Endodermal cell (in vitro differentiated cells): ENCODE measurements at regions not wholly inside any gene's neighbourhood (a gene's known extent, or its start where the extent isn't known, plus 50 kb on each side); places are given as distances from the start of the nearest gene placed in this dataset.

Experiments used
- DNase-seq: peaks from one replicate; pipeline ENCODE4 v3.0.0-alpha.2; 2017
- H3K27ac ChIP-seq: 2 replicates; pipeline ENCODE4 v1.5.1; 2013; ENCODE audit warnings: mild to moderate bottlenecking, low read depth, low read length, moderate library complexity
- H3K27me3 ChIP-seq: 2 replicates; pipeline ENCODE4 v1.6.1; 2013; ENCODE audit warnings: mild to moderate bottlenecking, low read length, moderate library complexity; ENCODE audit not compliant: insufficient read depth, control insufficient read depth, poor library complexity, severe bottlenecking
- H3K36me3 ChIP-seq: 2 replicates; pipeline ENCODE4 v1.7.0; 2013; ENCODE audit warnings: mild to moderate bottlenecking, low read length, moderate library complexity; ENCODE audit not compliant: control insufficient read depth, insufficient read depth
- H3K4me1 ChIP-seq: one replicate; pipeline ENCODE4 v1.7.0; 2013; ENCODE audit warnings: low read length; ENCODE audit not compliant: control insufficient read depth, insufficient read depth
- H3K4me3 ChIP-seq: 2 replicates; pipeline ENCODE4 v1.5.1; 2013; ENCODE audit warnings: mild to moderate bottlenecking, low read length, moderate library complexity
- H3K9ac ChIP-seq: 2 replicates; pipeline ENCODE4 v1.6.1; 2013; ENCODE audit warnings: mild to moderate bottlenecking, low read length, moderate library complexity; ENCODE audit not compliant: poor library complexity, severe bottlenecking; ENCODE audit errors: extremely low read depth
- H3K9me3 ChIP-seq: 2 replicates; pipeline ENCODE4 v1.6.1; 2013; ENCODE audit warnings: mild to moderate bottlenecking, low read length, moderate library complexity; ENCODE audit not compliant: control insufficient read depth
- H3K27ac Mint-ChIP-seq: 2 replicates; pipeline ENCODE4 v1.8.0; 2020; ENCODE audit warnings: mixed read lengths
- H3K27me3 Mint-ChIP-seq: 2 replicates; pipeline ENCODE4 v1.8.0; 2021; ENCODE audit warnings: mild to moderate bottlenecking, mixed read lengths; ENCODE audit not compliant: insufficient read depth
- H3K36me3 Mint-ChIP-seq: 2 replicates; pipeline ENCODE4 v1.8.0; 2020; ENCODE audit warnings: low read depth, mixed read lengths
- H3K4me1 Mint-ChIP-seq: 2 replicates; pipeline ENCODE4 v1.8.0; 2020; ENCODE audit warnings: mixed read lengths
- H3K4me3 Mint-ChIP-seq: 2 replicates; pipeline ENCODE4 v1.8.0; 2020; ENCODE audit warnings: mild to moderate bottlenecking, moderate library complexity, mixed read lengths
- H3K9me3 Mint-ChIP-seq: 2 replicates; pipeline ENCODE4 v1.8.0; 2020; ENCODE audit warnings: mild to moderate bottlenecking, mixed read lengths
- WGBS, 2 experiments: methylation state at CpG; one replicate each; pipeline versions ENCODE4 v1.1.5 to v1.1.7; 2013; ENCODE audit warnings: missing lambda C conversion rate in 2 of 2, mixed read lengths in 1 of 2; ENCODE audit not compliant: insufficient coverage in 1 of 2, insufficient read length in 1 of 2; 5-methylcytosine and 5-hydroxymethylcytosine counted together
- TF ChIP-seq, protein P1 (sequence below): fragments of 200-600 bp; sonication (generic); conservative IDR thresholded peaks from 2 replicates; pipeline ENCODE4 v1.5.0; 2021; ENCODE audit warnings: antibody characterized with exemption, mild to moderate bottlenecking

DNA sequence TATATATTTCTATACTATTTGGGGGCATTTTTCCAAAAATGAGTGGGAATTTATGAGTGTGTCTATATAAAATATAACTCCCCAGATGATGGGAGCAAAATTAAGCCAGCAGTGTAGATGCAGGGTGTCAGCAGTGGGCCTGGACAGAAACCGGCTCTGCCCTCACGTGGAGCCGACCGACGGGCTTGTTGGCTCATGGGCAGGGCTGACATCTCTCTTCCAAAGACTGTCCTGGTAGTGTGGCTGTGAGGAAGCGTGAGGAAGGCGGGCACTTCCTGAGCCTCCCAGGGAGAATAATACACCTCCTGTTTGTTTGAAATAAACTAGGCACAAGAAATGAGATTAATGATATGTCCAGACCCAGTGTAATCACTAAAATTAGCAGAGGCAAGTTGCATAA, 206.5 kb downstream of the TEX29 start:
- Mint-ChIP-seq H3K4me1 (peaks cover 8% of the 10 kb centered on the region), H3K4me3 (no peak overlapping the region), H3K9me3 (no peaks in the 10 kb centered on the region), H3K27me3 (peaks cover 20% of the 10 kb centered on the region), H3K27ac (no peak overlapping the region), H3K36me3 (no peaks in the 10 kb centered on the region)
- no peaks in the 10 kb centered on the region for H3K36me3 ChIP-seq
- TF ChIP-seq, protein P1, sequence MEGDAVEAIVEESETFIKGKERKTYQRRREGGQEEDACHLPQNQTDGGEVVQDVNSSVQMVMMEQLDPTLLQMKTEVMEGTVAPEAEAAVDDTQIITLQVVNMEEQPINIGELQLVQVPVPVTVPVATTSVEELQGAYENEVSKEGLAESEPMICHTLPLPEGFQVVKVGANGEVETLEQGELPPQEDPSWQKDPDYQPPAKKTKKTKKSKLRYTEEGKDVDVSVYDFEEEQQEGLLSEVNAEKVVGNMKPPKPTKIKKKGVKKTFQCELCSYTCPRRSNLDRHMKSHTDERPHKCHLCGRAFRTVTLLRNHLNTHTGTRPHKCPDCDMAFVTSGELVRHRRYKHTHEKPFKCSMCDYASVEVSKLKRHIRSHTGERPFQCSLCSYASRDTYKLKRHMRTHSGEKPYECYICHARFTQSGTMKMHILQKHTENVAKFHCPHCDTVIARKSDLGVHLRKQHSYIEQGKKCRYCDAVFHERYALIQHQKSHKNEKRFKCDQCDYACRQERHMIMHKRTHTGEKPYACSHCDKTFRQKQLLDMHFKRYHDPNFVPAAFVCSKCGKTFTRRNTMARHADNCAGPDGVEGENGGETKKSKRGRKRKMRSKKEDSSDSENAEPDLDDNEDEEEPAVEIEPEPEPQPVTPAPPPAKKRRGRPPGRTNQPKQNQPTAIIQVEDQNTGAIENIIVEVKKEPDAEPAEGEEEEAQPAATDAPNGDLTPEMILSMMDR: no peak
- no peak overlapping the region for H3K9ac ChIP-seq
- H3K27me3 ChIP-seq: peaks cover 12% of the 10 kb centered on the region
- no peak overlapping the region for H3K27ac ChIP-seq
- no peak for DNase-seq
- WGBS, 2 experiments: 60 to 89% methylated on average over 1 to 7 of the region's 7 CpGs
- H3K4me1 ChIP-seq: no peaks in the 10 kb centered on the region
- H3K9me3 ChIP-seq: no peaks in the 10 kb centered on the region
- no peak overlapping the region for H3K4me3 ChIP-seq

DNA sequence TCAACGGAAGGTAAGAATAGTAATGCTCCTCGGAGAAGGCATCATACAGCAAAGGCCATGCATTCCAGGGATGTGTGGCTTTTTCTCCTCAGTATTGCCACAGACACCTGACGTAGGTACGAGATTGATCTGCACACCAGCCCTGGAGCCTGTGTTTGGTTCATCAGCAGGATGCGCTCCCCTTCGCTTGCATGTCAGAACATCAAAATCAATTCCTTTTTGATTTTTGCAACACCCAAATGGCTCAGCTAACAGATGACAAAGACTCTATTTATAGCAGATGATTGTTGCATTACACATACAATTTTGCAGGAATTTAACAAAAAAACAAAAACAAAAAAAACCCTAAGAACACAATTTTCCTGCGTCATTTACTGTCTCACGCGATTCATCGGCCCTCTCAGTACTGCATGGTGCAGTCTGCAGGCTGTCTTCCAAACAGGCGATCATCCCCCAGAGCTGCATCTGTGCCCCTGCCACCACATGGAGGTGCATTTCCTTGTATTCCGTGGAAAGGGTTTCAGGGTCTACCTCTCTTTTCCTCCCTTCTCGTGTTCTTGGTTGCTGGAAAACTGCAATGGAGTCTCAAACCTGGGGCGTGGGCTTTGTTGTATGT, 207.3 kb downstream of the TEX29 start:
- Histone ChIP-seq H3K36me3 (no peaks in the 10 kb centered on the region), H3K27me3 (peaks cover 20% of the 10 kb centered on the region), H3K4me3 (no peak overlapping the region), H3K4me1 (no peaks in the 10 kb centered on the region), H3K27ac (no peak overlapping the region), H3K9ac (no peak overlapping the region), H3K9me3 (no peaks in the 10 kb centered on the region)
- H3K27me3 Mint-ChIP-seq: peaks cover 26% of the 10 kb centered on the region
- no peaks in the 10 kb centered on the region for H3K36me3 Mint-ChIP-seq
- no peak overlapping the region for H3K4me3 Mint-ChIP-seq
- no peak for DNase-seq
- peaks cover 11% of the 10 kb centered on the region for H3K4me1 Mint-ChIP-seq
- no peak overlapping the region for H3K27ac Mint-ChIP-seq
- TF ChIP-seq, protein P1: no peak
- 74 to 76% methylated on average over 12 to 14 of the region's 14 CpGs for WGBS, 2 experiments
- no peaks in the 10 kb centered on the region for H3K9me3 Mint-ChIP-seq

DNA sequence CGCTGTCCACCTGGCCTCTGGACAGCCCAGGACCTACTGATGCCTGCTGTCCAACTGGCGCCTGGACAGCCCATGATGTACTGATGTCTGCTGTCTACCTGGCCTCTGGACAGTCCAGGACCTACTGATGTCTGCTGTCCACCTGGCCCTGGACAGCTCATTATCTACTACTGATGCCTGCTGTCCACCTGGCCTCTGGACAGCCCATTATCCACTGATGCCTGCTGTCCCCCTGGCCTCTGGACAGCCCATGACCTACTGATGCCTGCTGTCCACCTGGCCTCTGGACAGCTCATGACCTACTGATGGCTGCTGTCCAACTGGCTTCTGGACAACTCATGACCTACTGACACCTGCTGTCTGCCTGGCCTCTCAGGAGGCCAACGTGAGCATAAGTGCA, 208.1 kb downstream of the TEX29 start:
- peaks cover 28% of the 10 kb centered on the region for H3K27me3 ChIP-seq
- peaks cover 11% of the 10 kb centered on the region for H3K4me1 Mint-ChIP-seq

More for the DNA sequence above, 208.1 kb downstream of the TEX29 start:
- no peak for DNase-seq
- 83 to 88% methylated on average over 1 to 3 of the region's 3 CpGs for WGBS, 2 experiments
- Histone ChIP-seq H3K4me3 (no peak overlapping the region), H3K27ac (no peak overlapping the region), H3K9me3 (no peaks in the 10 kb centered on the region), H3K4me1 (no peaks in the 10 kb centered on the region), H3K9ac (no peak overlapping the region), H3K36me3 (no peaks in the 10 kb centered on the region)
- no peak overlapping the region for H3K4me3 Mint-ChIP-seq
- peaks cover 34% of the 10 kb centered on the region for H3K27me3 Mint-ChIP-seq
- H3K27ac Mint-ChIP-seq: no peak overlapping the region
- TF ChIP-seq, protein P1: no peak
- no peaks in the 10 kb centered on the region for H3K9me3 Mint-ChIP-seq
- no peaks in the 10 kb centered on the region for H3K36me3 Mint-ChIP-seq
